Effector memory CD8-positive, alpha-beta T cell (primary cell): ENCODE measurements at regions not wholly inside any gene's neighbourhood (a gene's known extent, or its start where the extent isn't known, plus 50 kb on each side); places are given as distances from the start of the nearest gene placed in this dataset.
A peak's percentile ranks its signal among the peaks of the same experiment; 100 is the strongest.

ENCODE experiments used
- ATAC-seq: fragments of 150-1000 bp; cut with Tn5 transposase; replicated peaks from 2 replicates; pipeline ENCODE4 v1.10.0; 2021; ENCODE audit warnings: mild to moderate bottlenecking, moderate library complexity
- DNase-seq, 3 experiments: peaks; one replicate each; pipeline ENCODE4 v3.0.0; 2021
- H3K27ac Mint-ChIP-seq, 2 donors: one replicate each; pipeline ENCODE4 v1.8.0; 2022; ENCODE audit warnings: mild to moderate bottlenecking in 2 of 2, mixed read lengths in 2 of 2, moderate library complexity in 2 of 2
- H3K27me3 Mint-ChIP-seq, 2 donors: one replicate each; pipeline ENCODE4 v1.8.0; 2022; ENCODE audit warnings: mixed read lengths in 2 of 2
- H3K36me3 Mint-ChIP-seq: one replicate; pipeline ENCODE4 v1.8.0; 2022; ENCODE audit warnings: mild to moderate bottlenecking, moderate library complexity, mixed read lengths; ENCODE audit not compliant: insufficient read depth
- H3K4me1 Mint-ChIP-seq, 2 donors: one replicate each; pipeline ENCODE4 v1.8.0; 2022; ENCODE audit warnings: low read depth in 2 of 2, mixed read lengths in 2 of 2
- H3K4me3 Mint-ChIP-seq, 2 donors: one replicate each; pipeline ENCODE4 v1.8.0; 2022; ENCODE audit warnings: mild to moderate bottlenecking in 2 of 2, mixed read lengths in 2 of 2, moderate library complexity in 2 of 2
- H3K9me3 Mint-ChIP-seq, 2 donors: one replicate each; pipeline ENCODE4 v1.8.0; 2022; ENCODE audit warnings: mixed read lengths in 2 of 2

GRCh38 chr6:165869526-165869925 lies 206.5 kb upstream of the PDE10A start:
- Mint-ChIP-seq H3K36me3 (no peaks in the 10 kb centered on the region), H3K27ac (no peak overlapping the region), H3K27me3 (peaks cover 12 to 21% of the 10 kb centered on the region in 2 donors), H3K4me3 (no peak overlapping the region), H3K9me3 (peaks cover 3 to 18% of the 10 kb centered on the region in 2 donors), H3K4me1 (no peaks in the 10 kb centered on the region)
- no peak for DNase-seq
- ATAC-seq: no peak

- no peak for ATAC-seq
- no peaks in the 10 kb centered on the region for H3K36me3 Mint-ChIP-seq
- no peak for DNase-seq
- H3K27me3 Mint-ChIP-seq: peaks cover 20 to 54% of the 10 kb centered on the region in 2 donors
- no peak overlapping the region for H3K27ac Mint-ChIP-seq
- no peak overlapping the region for H3K4me3 Mint-ChIP-seq
- no peaks in the 10 kb centered on the region for H3K4me1 Mint-ChIP-seq
- H3K9me3 Mint-ChIP-seq: peaks cover 3 to 18% of the 10 kb centered on the region in 2 donors
Measured at GRCh38 chr6:165864925-165865324, 201.9 kb upstream of the PDE10A start.

GRCh38 chr6:165864218-165864617 lies 201.2 kb upstream of the PDE10A start:
- DNase-seq (no peak), ATAC-seq (no peak)
- Mint-ChIP-seq H3K27me3 (peaks cover 14 to 50% of the 10 kb centered on the region in 2 donors), H3K27ac (no peak overlapping the region), H3K9me3 (peaks cover 3 to 11% of the 10 kb centered on the region in 2 donors), H3K36me3 (no peaks in the 10 kb centered on the region), H3K4me3 (no peak overlapping the region), H3K4me1 (no peaks in the 10 kb centered on the region)

- no peaks in the 10 kb centered on the region for H3K4me1 Mint-ChIP-seq
Measured at GRCh38 chr6:165863801-165864200, 200.8 kb upstream of the PDE10A start.

GRCh38 chr6:165862813-165863212 lies 199.8 kb upstream of the PDE10A start:
- no peaks in the 10 kb centered on the region for H3K4me1 Mint-ChIP-seq
- H3K36me3 Mint-ChIP-seq: no peaks in the 10 kb centered on the region
- no peak overlapping the region for H3K27ac Mint-ChIP-seq
- no peak overlapping the region for H3K4me3 Mint-ChIP-seq
- peaks cover 14 to 57% of the 10 kb centered on the region in 2 donors for H3K27me3 Mint-ChIP-seq
- peaks cover 3 to 9% of the 10 kb centered on the region in 2 donors for H3K9me3 Mint-ChIP-seq
- DNase-seq (no peak), ATAC-seq (no peak)

More at GRCh38 chr6:165863801-165864200, 200.8 kb upstream of the PDE10A start:
- DNase-seq: no peak
- ATAC-seq: no peak
- peaks cover 14 to 48% of the 10 kb centered on the region in 2 donors for H3K27me3 Mint-ChIP-seq
- no peak overlapping the region for H3K4me3 Mint-ChIP-seq
- no peaks in the 10 kb centered on the region for H3K36me3 Mint-ChIP-seq
- peaks cover 3 to 9% of the 10 kb centered on the region in 2 donors for H3K9me3 Mint-ChIP-seq
- no peak overlapping the region for H3K27ac Mint-ChIP-seq

GRCh38 chr6:165861226-165861625 lies 198.2 kb upstream of the PDE10A start:
- ATAC-seq (no peak), DNase-seq (no peak)
- no peaks in the 10 kb centered on the region for H3K36me3 Mint-ChIP-seq
- H3K27ac Mint-ChIP-seq: no peak overlapping the region
- no peak overlapping the region for H3K4me3 Mint-ChIP-seq
- no peaks in the 10 kb centered on the region for H3K4me1 Mint-ChIP-seq
- peaks cover 19 to 73% of the 10 kb centered on the region in 2 donors for H3K27me3 Mint-ChIP-seq
- H3K9me3 Mint-ChIP-seq: peaks cover 3 to 9% of the 10 kb centered on the region in 2 donors

GRCh38 chr6:165858586-165858985 lies 195.5 kb upstream of the PDE10A start:
- H3K4me1 Mint-ChIP-seq: no peaks in the 10 kb centered on the region
- no peaks in the 10 kb centered on the region for H3K9me3 Mint-ChIP-seq
- H3K27me3 Mint-ChIP-seq: peaks cover 27 to 83% of the 10 kb centered on the region in 2 donors
- ATAC-seq (no peak), DNase-seq (no peak)
- no peak overlapping the region for H3K27ac Mint-ChIP-seq
- no peaks in the 10 kb centered on the region for H3K36me3 Mint-ChIP-seq
- H3K4me3 Mint-ChIP-seq: no peak overlapping the region

GRCh38 chr6:165855856-165856255 lies 192.8 kb upstream of the PDE10A start:
- no peak overlapping the region for H3K27ac Mint-ChIP-seq
- no peaks in the 10 kb centered on the region for H3K4me1 Mint-ChIP-seq
- ATAC-seq: no peak
- no peak overlapping the region for H3K4me3 Mint-ChIP-seq
- H3K27me3 Mint-ChIP-seq: peaks cover 37 to 90% of the 10 kb centered on the region in 2 donors
- no peak for DNase-seq
- H3K9me3 Mint-ChIP-seq: no peaks in the 10 kb centered on the region
- H3K36me3 Mint-ChIP-seq: no peaks in the 10 kb centered on the region

- Mint-ChIP-seq H3K27ac (no peak overlapping the region), H3K4me1 (peaks cover 0 to 2% of the 10 kb centered on the region in 2 donors), H3K4me3 (no peak overlapping the region), H3K9me3 (no peaks in the 10 kb centered on the region), H3K36me3 (no peaks in the 10 kb centered on the region), H3K27me3 (peaks cover 39 to 89% of the 10 kb centered on the region in 2 donors)
- ATAC-seq: no peak
- no peak for DNase-seq
Measured at GRCh38 chr6:165854863-165855593, 192.0 kb upstream of the PDE10A start.

GRCh38 chr6:165854061-165854862 lies 191.2 kb upstream of the PDE10A start:
- H3K4me3 Mint-ChIP-seq: no peak overlapping the region
- H3K9me3 Mint-ChIP-seq: no peaks in the 10 kb centered on the region
- DNase-seq: no peak
- peaks cover 2% of the 10 kb centered on the region for H3K36me3 Mint-ChIP-seq
- H3K27me3 Mint-ChIP-seq: peaks cover 47 to 92% of the 10 kb centered on the region in 2 donors
- no peak overlapping the region for H3K27ac Mint-ChIP-seq
- H3K4me1 Mint-ChIP-seq: peaks cover 0 to 6% of the 10 kb centered on the region in 2 donors
- no peak for ATAC-seq

- no peaks in the 10 kb centered on the region for H3K9me3 Mint-ChIP-seq
- H3K36me3 Mint-ChIP-seq: peaks cover 2% of the 10 kb centered on the region
- H3K4me1 Mint-ChIP-seq: peaks cover 0 to 6% of the 10 kb centered on the region in 2 donors
- DNase-seq (no peak), ATAC-seq (no peak)
- no peak overlapping the region for H3K27ac Mint-ChIP-seq
- H3K4me3 Mint-ChIP-seq: no peak overlapping the region
- peaks cover 49 to 87% of the 10 kb centered on the region in 2 donors for H3K27me3 Mint-ChIP-seq
Measured at GRCh38 chr6:165852676-165853075, 189.6 kb upstream of the PDE10A start.

- H3K4me1 Mint-ChIP-seq: peaks cover 0 to 6% of the 10 kb centered on the region in 2 donors
- H3K27ac Mint-ChIP-seq: no peak overlapping the region
- H3K9me3 Mint-ChIP-seq: no peaks in the 10 kb centered on the region
- H3K27me3 Mint-ChIP-seq: peaks cover 51 to 87% of the 10 kb centered on the region in 2 donors
- H3K4me3 Mint-ChIP-seq: no peak overlapping the region
- peaks cover 2% of the 10 kb centered on the region for H3K36me3 Mint-ChIP-seq
- DNase-seq: peak; percentile 30 to 38 (median 31)
- peak; percentile 66 for ATAC-seq
Measured at GRCh38 chr6:165850434-165851019, 187.5 kb upstream of the PDE10A start.

- no peak for DNase-seq
- H3K27me3 Mint-ChIP-seq: peaks cover 55 to 87% of the 10 kb centered on the region in 2 donors
- peaks cover 2% of the 10 kb centered on the region for H3K36me3 Mint-ChIP-seq
- no peaks in the 10 kb centered on the region for H3K9me3 Mint-ChIP-seq
- H3K4me1 Mint-ChIP-seq: peaks cover 0 to 6% of the 10 kb centered on the region in 2 donors
- no peak for ATAC-seq
- H3K27ac Mint-ChIP-seq: no peak overlapping the region
- no peak overlapping the region for H3K4me3 Mint-ChIP-seq
Measured at GRCh38 chr6:165849534-165850430, 186.7 kb upstream of the PDE10A start.
